Osteoblast (primary cell): ENCODE measurements at regions not wholly inside any gene's neighbourhood (a gene's known extent, or its start where the extent isn't known, plus 50 kb on each side); places are given as distances from the start of the nearest gene placed in this dataset.

Source experiments
- DNase-seq: peaks from one replicate; pipeline ENCODE4 v3.0.0; 2011; ENCODE audit warnings: low spot score, mixed read lengths; ENCODE audit not compliant: insufficient read length; ENCODE audit errors: missing footprints
- H2AFZ ChIP-seq: 2 replicates; pipeline ENCODE4 v1.6.0; 2011; ENCODE audit warnings: mild to moderate bottlenecking, low read length
- H3K27ac ChIP-seq: 2 replicates; pipeline ENCODE4 v1.5.1; 2011; ENCODE audit warnings: mild to moderate bottlenecking, low read depth, low read length, moderate library complexity
- H3K27me3 ChIP-seq: 2 replicates; pipeline ENCODE4 v1.6.0; 2012; ENCODE audit warnings: mild to moderate bottlenecking, control low read depth, inconsistent platforms, low read length, moderate library complexity; ENCODE audit not compliant: insufficient read depth
- H3K36me3 ChIP-seq: 2 replicates; pipeline ENCODE4 v1.5.1; 2011; ENCODE audit warnings: mild to moderate bottlenecking, low read length, control low read depth, moderate library complexity; ENCODE audit not compliant: insufficient read depth
- H3K4me1 ChIP-seq: 2 replicates; pipeline ENCODE4 v1.5.1; 2011; ENCODE audit warnings: mild to moderate bottlenecking, low read length, control low read depth, moderate library complexity; ENCODE audit not compliant: insufficient read depth
- H3K4me2 ChIP-seq: 2 replicates; pipeline ENCODE4 v1.6.0; 2011; ENCODE audit warnings: mild to moderate bottlenecking, low read length; ENCODE audit not compliant: insufficient read depth
- H3K4me3 ChIP-seq: fragments of 200-600 bp; sonication (generic); 3 replicates; pipeline ENCODE4 v1.5.1; 2012; ENCODE audit warnings: mild to moderate bottlenecking, low read length, inconsistent platforms; ENCODE audit not compliant: insufficient read depth
- H3K79me2 ChIP-seq: 2 replicates; pipeline ENCODE4 v1.6.0; 2012; ENCODE audit warnings: mild to moderate bottlenecking, low read length, control low read depth, inconsistent platforms; ENCODE audit not compliant: insufficient read depth
- H3K9me3 ChIP-seq: 2 replicates; pipeline ENCODE4 v1.5.1; 2011; ENCODE audit warnings: low read depth, low read length, control low read depth
- H4K20me1 ChIP-seq: 2 replicates; pipeline ENCODE4 v1.6.0; 2012; ENCODE audit warnings: mild to moderate bottlenecking, low read length, control low read depth; ENCODE audit not compliant: insufficient read depth
- TF ChIP-seq, protein P1 (sequence below): IDR thresholded peaks from 2 replicates; pipeline ENCODE4 v1.5.1; 2011; ENCODE audit warnings: mild to moderate bottlenecking, low read depth, low read length, moderate library complexity; ENCODE audit errors: extremely low read depth

DNA sequence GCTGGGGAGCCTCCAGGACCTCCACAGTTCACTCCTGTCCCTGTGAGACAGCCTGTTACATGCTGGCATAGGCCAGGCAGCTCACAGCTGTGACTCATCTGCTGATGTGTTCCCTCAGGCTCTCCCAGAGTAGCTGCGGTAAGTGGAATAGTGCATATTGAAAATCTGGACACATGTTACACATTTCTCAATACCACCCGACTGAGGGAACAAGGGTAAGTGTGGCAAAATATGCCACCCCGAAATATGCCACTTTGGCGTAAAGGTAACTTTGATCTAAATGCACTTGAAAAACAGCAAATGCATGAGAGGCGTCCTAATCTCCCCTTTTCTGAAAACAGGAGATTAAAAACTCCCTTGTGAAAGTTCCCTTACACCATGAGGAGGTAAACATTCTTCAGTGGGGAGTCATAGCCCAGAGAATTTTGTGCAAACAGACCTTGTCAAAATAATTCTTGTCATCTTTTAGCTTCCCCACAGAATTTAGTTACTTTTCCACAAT is 557.9 kb downstream of the CCDC85A start:
- Histone ChIP-seq H2AFZ (peak overlapping the region; percentile 80), H3K79me2 (no peaks in the 10 kb centered on the region), H3K4me1 (peaks cover 18% of the 10 kb centered on the region), H3K36me3 (no peaks in the 10 kb centered on the region), H3K9me3 (no peaks in the 10 kb centered on the region), H3K4me2 (peak overlapping the region; percentile 91), H4K20me1 (no peaks in the 10 kb centered on the region), H3K27ac (peak overlapping the region; percentile 87), H3K27me3 (no peaks in the 10 kb centered on the region), H3K4me3 (peak overlapping the region; percentile 62)
- peak; percentile 61 for DNase-seq
- TF ChIP-seq, protein P1, sequence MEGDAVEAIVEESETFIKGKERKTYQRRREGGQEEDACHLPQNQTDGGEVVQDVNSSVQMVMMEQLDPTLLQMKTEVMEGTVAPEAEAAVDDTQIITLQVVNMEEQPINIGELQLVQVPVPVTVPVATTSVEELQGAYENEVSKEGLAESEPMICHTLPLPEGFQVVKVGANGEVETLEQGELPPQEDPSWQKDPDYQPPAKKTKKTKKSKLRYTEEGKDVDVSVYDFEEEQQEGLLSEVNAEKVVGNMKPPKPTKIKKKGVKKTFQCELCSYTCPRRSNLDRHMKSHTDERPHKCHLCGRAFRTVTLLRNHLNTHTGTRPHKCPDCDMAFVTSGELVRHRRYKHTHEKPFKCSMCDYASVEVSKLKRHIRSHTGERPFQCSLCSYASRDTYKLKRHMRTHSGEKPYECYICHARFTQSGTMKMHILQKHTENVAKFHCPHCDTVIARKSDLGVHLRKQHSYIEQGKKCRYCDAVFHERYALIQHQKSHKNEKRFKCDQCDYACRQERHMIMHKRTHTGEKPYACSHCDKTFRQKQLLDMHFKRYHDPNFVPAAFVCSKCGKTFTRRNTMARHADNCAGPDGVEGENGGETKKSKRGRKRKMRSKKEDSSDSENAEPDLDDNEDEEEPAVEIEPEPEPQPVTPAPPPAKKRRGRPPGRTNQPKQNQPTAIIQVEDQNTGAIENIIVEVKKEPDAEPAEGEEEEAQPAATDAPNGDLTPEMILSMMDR = no peak

DNA sequence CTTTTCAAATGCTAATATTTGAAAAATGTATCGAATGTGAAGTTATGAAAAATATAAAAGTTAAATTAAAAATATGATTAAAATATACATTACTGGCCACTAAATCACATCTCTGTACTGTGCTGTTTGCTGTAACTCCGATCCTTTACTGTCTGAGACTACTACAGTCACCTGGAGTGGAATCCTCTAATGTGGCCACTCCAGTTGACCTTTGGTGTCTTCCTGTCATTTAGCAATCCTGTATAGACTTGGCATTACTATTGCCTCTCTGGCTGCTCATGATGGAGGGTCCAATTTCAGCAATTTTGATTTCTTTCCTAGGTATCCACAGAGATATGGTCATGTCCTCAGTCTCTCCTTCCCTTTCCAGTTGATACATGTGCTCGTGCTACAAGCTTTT is 560.0 kb downstream of the CCDC85A start:
- H3K4me2 ChIP-seq = no peak overlapping the region
- no peak for DNase-seq
- TF ChIP-seq, protein P1 = no peak
- H3K4me3 ChIP-seq = no peak overlapping the region
- H4K20me1 ChIP-seq = no peaks in the 10 kb centered on the region
- H3K9me3 ChIP-seq = no peaks in the 10 kb centered on the region
- no peaks in the 10 kb centered on the region for H3K79me2 ChIP-seq
- no peaks in the 10 kb centered on the region for H3K36me3 ChIP-seq
- no peak overlapping the region for H3K27ac ChIP-seq
- H2AFZ ChIP-seq = no peak overlapping the region
- H3K27me3 ChIP-seq = no peaks in the 10 kb centered on the region
- peaks cover 18% of the 10 kb centered on the region for H3K4me1 ChIP-seq

DNA sequence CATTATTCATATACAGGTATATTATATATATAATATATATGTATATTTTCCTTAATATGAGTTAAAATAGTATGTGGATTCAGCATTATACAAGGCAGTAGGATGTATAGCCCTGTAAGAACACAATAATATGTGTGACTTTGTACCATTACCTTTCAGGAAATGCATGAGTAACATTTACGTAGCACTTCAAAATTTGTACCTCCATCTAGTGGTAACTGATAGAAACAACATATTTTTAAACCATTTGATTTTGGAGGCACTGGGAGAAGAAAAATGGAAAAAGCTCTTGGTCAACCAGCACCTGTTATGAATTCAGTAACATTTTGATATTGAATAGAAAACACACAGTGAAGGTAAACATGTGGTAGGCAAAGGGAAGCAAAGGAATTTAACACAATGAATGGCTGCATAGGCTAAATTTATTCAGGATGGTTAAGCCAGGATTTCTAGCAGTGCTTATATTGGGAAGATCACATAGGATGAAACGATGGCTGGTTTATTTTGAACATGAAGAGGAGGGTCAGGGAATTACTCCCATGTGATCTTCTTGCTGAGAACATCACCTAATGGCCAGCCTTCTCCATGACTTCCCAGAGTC is 565.5 kb downstream of the CCDC85A start:
- no peak overlapping the region for H2AFZ ChIP-seq
- TF ChIP-seq, protein P1 = peak; percentile 41
- H3K9me3 ChIP-seq = no peaks in the 10 kb centered on the region
- no peak overlapping the region for H3K4me3 ChIP-seq
- H3K4me2 ChIP-seq = no peak overlapping the region
- H3K27me3 ChIP-seq = no peaks in the 10 kb centered on the region
- H3K27ac ChIP-seq = no peak overlapping the region
- no peaks in the 10 kb centered on the region for H3K4me1 ChIP-seq
- H3K36me3 ChIP-seq = no peaks in the 10 kb centered on the region
- DNase-seq = no peak
- no peaks in the 10 kb centered on the region for H4K20me1 ChIP-seq
- H3K79me2 ChIP-seq = no peaks in the 10 kb centered on the region

DNA sequence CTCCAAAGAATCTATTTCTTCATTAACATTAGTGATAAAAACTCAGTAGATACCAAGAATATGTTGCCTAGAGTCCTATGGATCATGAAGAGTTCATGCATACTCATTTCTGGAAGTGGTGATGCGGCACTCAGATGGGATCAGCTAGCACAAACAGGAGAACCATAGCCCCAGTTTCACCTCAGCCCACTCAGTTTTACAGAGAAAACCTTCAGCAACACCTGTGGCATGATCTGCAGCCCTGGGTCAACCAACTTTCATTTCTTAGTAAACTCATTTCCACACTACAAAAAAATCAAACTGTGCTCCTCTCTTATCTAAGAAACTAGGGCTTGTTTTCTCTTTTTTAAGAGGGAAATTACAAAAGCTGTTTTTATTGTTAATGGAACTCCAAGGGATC is 569.4 kb downstream of the CCDC85A start:
- Histone ChIP-seq H3K4me2 (no peak overlapping the region), H3K27me3 (no peaks in the 10 kb centered on the region), H4K20me1 (no peaks in the 10 kb centered on the region), H3K4me3 (no peak overlapping the region), H3K79me2 (no peaks in the 10 kb centered on the region), H3K36me3 (no peaks in the 10 kb centered on the region), H3K4me1 (no peaks in the 10 kb centered on the region), H3K9me3 (no peaks in the 10 kb centered on the region), H2AFZ (no peak overlapping the region), H3K27ac (no peak overlapping the region)
- no peak for DNase-seq
- TF ChIP-seq, protein P1 = no peak
